ENCODE measurements at regions not wholly inside any gene's neighbourhood (a gene's known extent, or its start where the extent isn't known, plus 50 kb on each side); places are given as distances from the start of the nearest gene placed in this dataset.

- FAIRE-seq (no peak), ATAC-seq (no peak), DNase-seq (ENCODE audit: extremely low read depth in 1 of 4, low spot score in 3 of 4) (no peak)
- ChIA-PET POLR2A (no interaction called here), CTCF (ENCODE audit: low intra/inter-chr PET ratio) (no interaction called here)
- Histone ChIP-seq H3K4me1 (replicated peaks in 1 of 2; ENCODE audit: control insufficient read depth in 2 of 2, insufficient read depth in 2 of 2, low read length in 2 of 2) (no peaks in the 10 kb centered on the region), H3K9ac (ENCODE audit: insufficient read depth in 1 of 2, low read depth in 2 of 2, low read length in 2 of 2) (no peak overlapping the region), H3K27me3 (ENCODE audit: control insufficient read depth in 2 of 2, insufficient read depth in 2 of 2, low read length in 2 of 2) (no peaks in the 10 kb centered on the region), H4K20me1 (replicated peaks; ENCODE audit: control insufficient read depth, insufficient read depth, low read length) (no peaks in the 10 kb centered on the region), H3K27ac (ENCODE audit: extremely low read depth, low read depth, low read length) (no peak overlapping the region), H3K36me3 (ENCODE audit: control insufficient read depth, insufficient read depth, low read length) (no peaks in the 10 kb centered on the region), H3K4me2 (ENCODE audit: insufficient read depth, low read length) (no peak overlapping the region), H2AFZ (ENCODE audit: low read depth, low read length) (no peak overlapping the region), H3K9me1 (ENCODE audit: control insufficient read depth, insufficient read depth, low read length) (no peaks in the 10 kb centered on the region), H3K79me2 (ENCODE audit: control insufficient read depth, insufficient read depth, low read length) (no peaks in the 10 kb centered on the region), H3K4me3 (no peak overlapping the region), H3K9me3 (replicated peaks; ENCODE audit: control insufficient read depth, insufficient read depth, low read depth, low read length) (no peaks in the 10 kb centered on the region)
- intact Hi-C loops (cut with micrococcal nuclease): no loop called here
- in situ Hi-C loops (cut with MboI): loop anchor here (25.0 kb wide), 1 partner anchor 1172 kb away; no protein-coding TSS in a partner anchor
- TF ChIP-seq ZNF668 (CRISPR knock-in tag; IDR thresholded peaks at IDR 0.05) (no peak), CBFB (CRISPR knock-in tag; IDR thresholded peaks at IDR 0.05) (no peak), ZNF324 (CRISPR knock-in tag; IDR thresholded peaks at IDR 0.05) (no peak), RFX7 (CRISPR knock-in tag; IDR thresholded peaks at IDR 0.05) (no peak), HOXB6 (CRISPR knock-in tag; IDR thresholded peaks at IDR 0.05; ENCODE audit: borderline replicate concordance) (no peak)
- BruUV-seq (replicated peaks): no TSS peak
- 0% methylated on average over 1 of the region's 1 CpG for WGBS (ENCODE audit: insufficient coverage, low coverage, missing lambda C conversion rate)
Measured at GRCh38 chr18:52283927-52284326, 56.1 kb upstream of the DCC start.

GRCh38 chr18:52286675-52287074, 53.3 kb upstream of the DCC start:
- Histone ChIP-seq H3K79me2 (ENCODE audit: control insufficient read depth, insufficient read depth, low read length) (no peaks in the 10 kb centered on the region), H3K9me1 (ENCODE audit: control insufficient read depth, insufficient read depth, low read length) (no peaks in the 10 kb centered on the region), H3K36me3 (ENCODE audit: control insufficient read depth, insufficient read depth, low read length) (no peaks in the 10 kb centered on the region), H3K4me3 (no peak overlapping the region), H3K4me2 (ENCODE audit: insufficient read depth, low read length) (no peak overlapping the region), H3K27ac (ENCODE audit: extremely low read depth, low read depth, low read length) (no peak overlapping the region), H3K9me3 (replicated peaks; ENCODE audit: control insufficient read depth, insufficient read depth, low read depth, low read length) (no peaks in the 10 kb centered on the region), H2AFZ (ENCODE audit: low read depth, low read length) (no peak overlapping the region), H3K9ac (ENCODE audit: insufficient read depth in 1 of 2, low read depth in 2 of 2, low read length in 2 of 2) (no peak overlapping the region), H4K20me1 (replicated peaks; ENCODE audit: control insufficient read depth, insufficient read depth, low read length) (no peaks in the 10 kb centered on the region), H3K4me1 (replicated peaks in 1 of 2; ENCODE audit: control insufficient read depth in 2 of 2, insufficient read depth in 2 of 2, low read length in 2 of 2) (no peaks in the 10 kb centered on the region), H3K27me3 (ENCODE audit: control insufficient read depth in 2 of 2, insufficient read depth in 2 of 2, low read length in 2 of 2) (no peaks in the 10 kb centered on the region)
- BruUV-seq (replicated peaks): no TSS peak
- in situ Hi-C loops (cut with MboI): loop anchor here (25.0 kb wide), 1 partner anchor 1174 kb away; no protein-coding TSS in a partner anchor
- POLR2A ChIA-PET: no interaction called here
- ATAC-seq (no peak), FAIRE-seq (no peak), DNase-seq (ENCODE audit: extremely low read depth in 1 of 4, low spot score in 3 of 4) (no peak)
- 0% methylated on average over 6 of the region's 6 CpGs for WGBS (ENCODE audit: insufficient coverage, low coverage, missing lambda C conversion rate)
- intact Hi-C loops (cut with micrococcal nuclease): no loop called here
- TF ChIP-seq ZNF639 (CRISPR knock-in tag; conservative IDR thresholded peaks at IDR 0.05 in 1 of 2, IDR thresholded peaks at IDR 0.05 in 1 of 2) (no peak), KDM2B (CRISPR knock-in tag; IDR thresholded peaks at IDR 0.05) (no peak), XRCC5 (IDR thresholded peaks at IDR 0.05; ENCODE audit: low read depth, low read length) (no peak), ZNF197 (CRISPR knock-in tag; IDR thresholded peaks at IDR 0.05; ENCODE audit: low read depth) (no peak)
- CTCF ChIA-PET (ENCODE audit: low intra/inter-chr PET ratio): no interaction called here

Data from K562 (cell line).